ENCODE measurements at regions not wholly inside any gene's neighbourhood (a gene's known extent, or its start where the extent isn't known, plus 50 kb on each side); places are given as distances from the start of the nearest gene placed in this dataset.

- TF ChIP-seq, protein P1, sequence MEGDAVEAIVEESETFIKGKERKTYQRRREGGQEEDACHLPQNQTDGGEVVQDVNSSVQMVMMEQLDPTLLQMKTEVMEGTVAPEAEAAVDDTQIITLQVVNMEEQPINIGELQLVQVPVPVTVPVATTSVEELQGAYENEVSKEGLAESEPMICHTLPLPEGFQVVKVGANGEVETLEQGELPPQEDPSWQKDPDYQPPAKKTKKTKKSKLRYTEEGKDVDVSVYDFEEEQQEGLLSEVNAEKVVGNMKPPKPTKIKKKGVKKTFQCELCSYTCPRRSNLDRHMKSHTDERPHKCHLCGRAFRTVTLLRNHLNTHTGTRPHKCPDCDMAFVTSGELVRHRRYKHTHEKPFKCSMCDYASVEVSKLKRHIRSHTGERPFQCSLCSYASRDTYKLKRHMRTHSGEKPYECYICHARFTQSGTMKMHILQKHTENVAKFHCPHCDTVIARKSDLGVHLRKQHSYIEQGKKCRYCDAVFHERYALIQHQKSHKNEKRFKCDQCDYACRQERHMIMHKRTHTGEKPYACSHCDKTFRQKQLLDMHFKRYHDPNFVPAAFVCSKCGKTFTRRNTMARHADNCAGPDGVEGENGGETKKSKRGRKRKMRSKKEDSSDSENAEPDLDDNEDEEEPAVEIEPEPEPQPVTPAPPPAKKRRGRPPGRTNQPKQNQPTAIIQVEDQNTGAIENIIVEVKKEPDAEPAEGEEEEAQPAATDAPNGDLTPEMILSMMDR (IDR thresholded peaks at IDR 0.05; ENCODE audit: low read depth, low read length, poor library complexity, severe bottlenecking) = no peak
- TF ChIP-seq EZH2phosphoT487 (IDR thresholded peaks at IDR 0.05; ENCODE audit: borderline replicate concordance, low read length) = no peak
These were observed 378.0 kb upstream of the CA10 start for GRCh38 chr17:52536489-52536888.
